ENCODE measurements at regions not wholly inside any gene's neighbourhood (a gene's known extent, or its start where the extent isn't known, plus 50 kb on each side); places are given as distances from the start of the nearest gene placed in this dataset.

DNA sequence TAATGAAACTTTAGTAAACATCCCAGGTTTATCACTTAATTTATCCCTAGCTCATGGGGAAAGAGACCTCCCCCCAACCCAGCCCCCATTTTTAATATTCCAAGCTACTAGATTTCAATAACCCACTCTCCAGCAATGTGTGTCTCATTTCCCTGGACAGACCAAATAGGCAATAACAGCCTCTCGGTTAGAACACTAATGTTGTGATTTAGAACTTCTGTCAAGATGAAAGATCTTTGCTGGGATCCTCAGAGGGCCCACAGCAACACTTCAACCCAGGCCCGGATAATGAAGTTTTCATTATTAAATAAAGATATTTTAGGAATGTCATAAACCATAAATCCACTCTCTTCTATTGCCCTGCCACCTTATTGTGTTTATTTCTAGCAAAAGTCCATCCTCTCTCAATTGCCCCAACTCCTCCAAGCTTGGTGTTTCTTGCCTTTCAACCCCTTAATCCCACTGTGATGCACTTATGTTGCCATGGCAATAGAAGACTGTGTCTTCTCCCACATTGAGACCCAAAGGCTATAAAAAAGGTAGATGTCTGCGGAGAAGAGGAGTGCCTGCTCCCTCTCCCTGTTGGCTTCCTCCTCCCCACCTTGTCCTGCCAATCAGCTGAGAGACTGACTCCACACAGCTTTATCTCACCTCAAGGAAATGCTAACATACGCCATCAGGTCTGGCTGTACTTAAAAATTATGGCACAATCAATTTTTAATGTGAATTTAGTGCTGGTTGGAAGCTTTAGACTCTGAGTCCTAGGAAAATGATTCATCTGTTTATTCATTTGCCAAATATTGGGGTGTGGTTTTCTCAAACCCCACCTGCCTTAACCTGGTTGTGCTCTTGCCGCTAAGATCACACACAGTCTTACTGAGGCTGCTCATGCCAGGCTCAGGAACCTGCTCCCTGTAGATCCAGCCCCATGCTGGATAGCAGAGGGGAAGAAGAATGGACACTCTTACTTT is 258.3 kb upstream of the CAMK1G start:
- Mint-ChIP-seq H3K9me3 (peaks cover 1% of the 10 kb centered on the region), H3K4me3 (no peak overlapping the region), H3K36me3 (ENCODE audit: low read depth) (no peaks in the 10 kb centered on the region), H3K27ac (no peak overlapping the region), H3K4me1 (ENCODE audit: low read depth) (no peaks in the 10 kb centered on the region), H3K27me3 (no peaks in the 10 kb centered on the region)
- ChIA-PET POLR2A (no interaction called here), CTCF (interaction anchor here (1.4 kb wide), 1 partner anchor 10 kb away, joined by 4 read pairs; no protein-coding TSS in a partner anchor)
- TF ChIP-seq, protein P1, sequence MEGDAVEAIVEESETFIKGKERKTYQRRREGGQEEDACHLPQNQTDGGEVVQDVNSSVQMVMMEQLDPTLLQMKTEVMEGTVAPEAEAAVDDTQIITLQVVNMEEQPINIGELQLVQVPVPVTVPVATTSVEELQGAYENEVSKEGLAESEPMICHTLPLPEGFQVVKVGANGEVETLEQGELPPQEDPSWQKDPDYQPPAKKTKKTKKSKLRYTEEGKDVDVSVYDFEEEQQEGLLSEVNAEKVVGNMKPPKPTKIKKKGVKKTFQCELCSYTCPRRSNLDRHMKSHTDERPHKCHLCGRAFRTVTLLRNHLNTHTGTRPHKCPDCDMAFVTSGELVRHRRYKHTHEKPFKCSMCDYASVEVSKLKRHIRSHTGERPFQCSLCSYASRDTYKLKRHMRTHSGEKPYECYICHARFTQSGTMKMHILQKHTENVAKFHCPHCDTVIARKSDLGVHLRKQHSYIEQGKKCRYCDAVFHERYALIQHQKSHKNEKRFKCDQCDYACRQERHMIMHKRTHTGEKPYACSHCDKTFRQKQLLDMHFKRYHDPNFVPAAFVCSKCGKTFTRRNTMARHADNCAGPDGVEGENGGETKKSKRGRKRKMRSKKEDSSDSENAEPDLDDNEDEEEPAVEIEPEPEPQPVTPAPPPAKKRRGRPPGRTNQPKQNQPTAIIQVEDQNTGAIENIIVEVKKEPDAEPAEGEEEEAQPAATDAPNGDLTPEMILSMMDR (IDR thresholded peaks at IDR 0.05) = no peak
- intact Hi-C loops (cut with micrococcal nuclease) = no loop called here
- no peak for DNase-seq
- no peak for ATAC-seq

DNA sequence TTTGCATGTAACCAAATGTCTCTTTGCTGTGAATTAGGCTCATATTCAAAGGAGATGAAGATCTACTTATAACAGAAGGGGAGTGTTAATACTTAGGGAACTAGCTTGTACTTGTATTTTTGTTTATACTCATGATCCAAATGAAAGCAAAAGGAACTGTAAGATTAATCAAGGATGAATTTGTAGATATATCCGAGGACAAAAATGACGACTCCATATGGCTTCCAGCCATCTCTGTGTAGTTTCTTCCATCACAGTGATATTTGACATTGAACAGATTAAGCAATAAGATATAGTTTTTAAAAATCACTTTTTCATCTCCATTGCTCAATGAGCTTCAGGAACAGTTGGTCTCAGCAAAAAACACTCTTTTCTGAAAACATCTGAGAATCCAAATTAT is 257.4 kb upstream of the CAMK1G start:
- ChIA-PET POLR2A (no interaction called here), CTCF (no interaction called here)
- no peaks in the 10 kb centered on the region for H3K27me3 Mint-ChIP-seq

DNA sequence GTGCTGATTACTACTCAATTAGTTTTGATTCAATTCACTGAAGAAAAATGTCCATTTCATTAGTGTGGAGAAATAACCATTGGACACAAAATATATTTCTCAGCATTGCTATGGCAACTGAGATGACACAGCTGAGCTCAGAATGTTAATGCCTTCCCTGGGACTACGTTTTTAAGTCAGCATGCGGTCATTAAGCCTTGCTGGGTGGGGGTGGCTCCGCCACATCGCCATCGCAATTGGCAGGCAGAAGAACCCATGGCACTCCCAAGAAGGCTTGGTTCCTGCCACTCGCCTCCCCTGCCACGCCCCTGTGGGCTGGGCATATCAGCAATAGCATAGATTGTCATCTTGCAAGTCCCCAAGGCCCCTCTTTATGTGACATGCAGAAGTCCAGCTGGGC is 256.7 kb upstream of the CAMK1G start:
- no peaks in the 10 kb centered on the region for H3K9me3 Mint-ChIP-seq
- H3K27ac Mint-ChIP-seq = no peak overlapping the region
- H3K4me1 Mint-ChIP-seq (ENCODE audit: low read depth) = no peaks in the 10 kb centered on the region
- TF ChIP-seq, protein P1 (IDR thresholded peaks at IDR 0.05) = no peak
- CTCF ChIA-PET = interaction anchor here (1.0 kb wide), 1 partner anchor 239 kb away, joined by 3 read pairs; no protein-coding TSS in a partner anchor
- no peaks in the 10 kb centered on the region for H3K27me3 Mint-ChIP-seq
- no peaks in the 10 kb centered on the region for H3K36me3 Mint-ChIP-seq (ENCODE audit: low read depth)
- H3K4me3 Mint-ChIP-seq = no peak overlapping the region
- no peak for ATAC-seq
- POLR2A ChIA-PET = no interaction called here
- intact Hi-C loops (cut with micrococcal nuclease) = no loop called here
- no peak for DNase-seq

More for the DNA sequence above, 257.4 kb upstream of the CAMK1G start:
- Mint-ChIP-seq H3K27ac (no peak overlapping the region), H3K9me3 (peaks cover 1% of the 10 kb centered on the region), H3K4me1 (ENCODE audit: low read depth) (no peaks in the 10 kb centered on the region), H3K4me3 (no peak overlapping the region), H3K36me3 (ENCODE audit: low read depth) (no peaks in the 10 kb centered on the region)
- no peak for DNase-seq
- ATAC-seq = no peak
- TF ChIP-seq, protein P1 (IDR thresholded peaks at IDR 0.05) = no peak
- intact Hi-C loops (cut with micrococcal nuclease) = no loop called here

DNA sequence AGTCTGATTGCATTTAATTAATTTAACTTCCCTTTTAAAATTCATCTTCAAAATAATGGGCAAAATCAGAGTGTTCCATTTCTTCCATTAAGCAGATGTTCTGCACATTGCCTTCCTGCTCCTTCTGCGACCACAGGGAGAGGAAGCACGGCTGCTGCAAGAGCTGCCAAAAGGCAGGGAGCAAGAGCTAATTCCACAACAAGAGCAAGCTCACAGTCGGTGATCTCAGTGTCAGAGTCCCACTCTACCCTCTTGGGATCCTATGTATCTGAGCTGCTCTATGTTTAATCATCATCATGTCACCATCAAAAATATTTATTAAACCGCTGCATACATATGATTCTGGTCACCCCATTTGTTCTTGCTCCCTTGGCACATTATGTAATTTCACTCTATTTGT is 255.3 kb upstream of the CAMK1G start:
- ATAC-seq = no peak
- Mint-ChIP-seq H3K9me3 (no peaks in the 10 kb centered on the region), H3K4me1 (ENCODE audit: low read depth) (no peaks in the 10 kb centered on the region), H3K27ac (no peak overlapping the region), H3K36me3 (ENCODE audit: low read depth) (no peaks in the 10 kb centered on the region), H3K4me3 (no peak overlapping the region), H3K27me3 (peaks cover 3% of the 10 kb centered on the region)
- TF ChIP-seq, protein P1 (IDR thresholded peaks at IDR 0.05) = no peak
- no peak for DNase-seq
- intact Hi-C loops (cut with micrococcal nuclease) = no loop called here
- ChIA-PET CTCF (no interaction called here), POLR2A (no interaction called here)

DNA sequence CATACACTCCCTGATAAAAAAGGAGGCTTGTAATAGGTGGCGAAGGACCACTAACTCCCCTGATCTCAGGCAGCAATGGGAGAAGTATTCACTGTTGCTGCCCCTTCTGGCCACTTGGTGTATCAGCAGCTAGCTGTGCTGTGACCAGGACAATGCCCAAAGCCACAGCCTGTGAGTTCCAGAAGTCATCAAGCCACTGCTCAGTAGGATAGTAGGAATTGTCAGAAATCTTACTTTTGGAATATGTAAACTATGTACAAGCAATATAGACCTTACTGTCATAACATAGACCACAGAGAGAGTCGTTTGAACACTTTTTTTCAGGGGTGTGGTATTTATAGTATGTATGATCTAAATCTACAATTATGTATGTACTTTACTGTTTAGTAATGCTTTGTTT is 248.3 kb upstream of the CAMK1G start:
- ChIA-PET POLR2A (interaction anchor here (0.6 kb wide), 1 partner anchor 533 kb away, joined by 3 read pairs; no protein-coding TSS in a partner anchor), CTCF (interaction anchor here (0.7 to 2.0 kb wide), 7 partner anchors 10 to 276 kb away, joined by 3 to 10 read pairs (median 3); no protein-coding TSS in a partner anchor)
- H3K9me3 Mint-ChIP-seq = no peaks in the 10 kb centered on the region
- peak; percentile 42 for ATAC-seq
- TF ChIP-seq, protein P1 (IDR thresholded peaks at IDR 0.05) = peak; percentile 70
- H3K36me3 Mint-ChIP-seq (ENCODE audit: low read depth) = no peaks in the 10 kb centered on the region
- no peak overlapping the region for H3K27ac Mint-ChIP-seq
- no peak overlapping the region for H3K4me3 Mint-ChIP-seq
- intact Hi-C loops (cut with micrococcal nuclease) = no loop called here
- no peaks in the 10 kb centered on the region for H3K4me1 Mint-ChIP-seq (ENCODE audit: low read depth)
- peak; percentile 17 for DNase-seq
- H3K27me3 Mint-ChIP-seq = peaks cover 14% of the 10 kb centered on the region
